Neural cell (in vitro differentiated cells): ENCODE measurements at regions not wholly inside any gene's neighbourhood (a gene's known extent, or its start where the extent isn't known, plus 50 kb on each side); places are given as distances from the start of the nearest gene placed in this dataset.

Experiments used
- H2AFZ ChIP-seq: fragments of 200-600, 300-800 bp; sonication (generic), shearing (Covaris generic); 2 replicates; pipeline ENCODE4 v1.6.0; 2014; ENCODE audit warnings: low read depth, mild to moderate bottlenecking, antibody characterized with exemption, low read length, moderate library complexity
- H3F3A ChIP-seq: fragments of 200-600 bp; shearing (Covaris generic); 2 replicates; pipeline ENCODE4 v1.6.1; 2016; ENCODE audit warnings: mild to moderate bottlenecking, moderate library complexity, mixed read lengths, antibody characterized with exemption, low read length; ENCODE audit not compliant: insufficient read depth, poor library complexity, severe bottlenecking
- H3K27ac ChIP-seq: fragments of 200-600, 300-800 bp; sonication (generic), shearing (Covaris generic); 2 replicates; pipeline ENCODE4 v1.5.1; 2014; ENCODE audit warnings: mild to moderate bottlenecking, low read length, moderate library complexity
- H3K27me3 ChIP-seq: fragments of 300-800, 200-600 bp; sonication (generic), shearing (Covaris generic); 2 replicates; pipeline ENCODE4 v1.6.0; 2014; ENCODE audit warnings: mild to moderate bottlenecking, low read depth, low read length, moderate library complexity; ENCODE audit not compliant: insufficient read depth
- H3K36me3 ChIP-seq: fragments of 300-800, 200-600 bp; sonication (generic), shearing (Covaris generic); 2 replicates; pipeline ENCODE4 v1.5.1; 2014; ENCODE audit warnings: mild to moderate bottlenecking, antibody characterized with exemption, low read length, moderate library complexity; ENCODE audit not compliant: insufficient read depth
- H3K4me2 ChIP-seq: fragments of 300-800, 200-600 bp; sonication (generic), shearing (Covaris generic); 2 replicates; pipeline ENCODE4 v1.6.0; 2014; ENCODE audit warnings: mild to moderate bottlenecking, low read length
- H3K4me3 ChIP-seq: fragments of 300-800, 200-600 bp; sonication (generic), shearing (Covaris generic); 2 replicates; pipeline ENCODE4 v1.5.1; 2014; ENCODE audit warnings: mild to moderate bottlenecking, low read length, moderate library complexity
- H3K79me2 ChIP-seq: fragments of 200-600 bp; shearing (Covaris generic); replicated peaks from 2 replicates; pipeline ENCODE4 v1.6.0; 2014; ENCODE audit warnings: mild to moderate bottlenecking, low read length, moderate library complexity; ENCODE audit not compliant: insufficient read depth
- H3K9ac ChIP-seq: fragments of 300-800, 200-600 bp; sonication (generic), shearing (Covaris generic); 2 replicates; pipeline ENCODE4 v1.6.1; 2016; ENCODE audit warnings: mild to moderate bottlenecking, low read length, mixed read lengths
- H3K9me2 ChIP-seq: fragments of 200-600 bp; shearing (Covaris generic); 2 replicates; pipeline ENCODE4 v1.6.1; 2016; ENCODE audit warnings: mild to moderate bottlenecking, low read length, mixed read lengths; ENCODE audit not compliant: insufficient read depth
- H3K9me3 ChIP-seq: fragments of 200-600, 300-800 bp; sonication (generic), shearing (Covaris generic); 2 replicates; pipeline ENCODE4 v1.6.1; 2016; ENCODE audit warnings: mild to moderate bottlenecking, mixed run types, low read length, moderate library complexity, mixed read lengths
- H4K20me1 ChIP-seq: fragments of 200-600 bp; shearing (Covaris generic); 2 replicates; pipeline ENCODE4 v1.6.1; 2016; ENCODE audit warnings: mild to moderate bottlenecking, mixed run types; ENCODE audit not compliant: insufficient read depth
- CTCF ChIP-seq: fragments of 450-650 bp; IDR thresholded peaks from 2 replicates; pipeline ENCODE4 v1.5.1; 2014; ENCODE audit warnings: antibody characterized with exemption, mild to moderate bottlenecking, moderate library complexity; ENCODE audit not compliant: poor library complexity, severe bottlenecking
- EP300 ChIP-seq: fragments of 450-650 bp; conservative IDR thresholded peaks from 2 replicates; pipeline ENCODE4 v1.6.1; 2014; ENCODE audit warnings: antibody characterized with exemption, mild to moderate bottlenecking, moderate library complexity; ENCODE audit not compliant: poor library complexity, severe bottlenecking
- EZH2 ChIP-seq: fragments of 200-600, 300-800 bp; shearing (Covaris generic), sonication (generic); IDR thresholded peaks from 2 replicates; pipeline ENCODE4 v1.6.1; 2014; ENCODE audit warnings: antibody characterized with exemption, low read length, borderline replicate concordance, mild to moderate bottlenecking; ENCODE audit not compliant: insufficient read depth, poor library complexity, severe bottlenecking
- MXI1 ChIP-seq: fragments of 450-650 bp; conservative IDR thresholded peaks from 2 replicates; pipeline ENCODE4 v1.6.1; 2014; ENCODE audit warnings: antibody characterized with exemption, mild to moderate bottlenecking; ENCODE audit not compliant: poor library complexity, severe bottlenecking
- POLR2AphosphoS5 ChIP-seq: IDR thresholded peaks from 2 replicates; pipeline ENCODE4 v1.6.1; 2012
- RAD21 ChIP-seq: fragments of 450-650 bp; conservative IDR thresholded peaks from 2 replicates; pipeline ENCODE4 v1.6.1; 2014; ENCODE audit warnings: antibody characterized with exemption, mild to moderate bottlenecking, moderate library complexity
- REST ChIP-seq: IDR thresholded peaks from 2 replicates; pipeline ENCODE4 v1.6.1; 2012; ENCODE audit warnings: borderline replicate concordance
- SMC3 ChIP-seq: fragments of 450-650 bp; conservative IDR thresholded peaks from 2 replicates; pipeline ENCODE4 v1.6.1; 2014; ENCODE audit warnings: antibody characterized with exemption, mild to moderate bottlenecking, moderate library complexity; ENCODE audit not compliant: poor library complexity
- TAF1 ChIP-seq: IDR thresholded peaks from 2 replicates; pipeline ENCODE4 v1.6.1; 2012; ENCODE audit warnings: low read depth

GRCh38 chr19:28913626-28914025 lies 299.3 kb downstream of the UQCRFS1 start (continued):
- TF ChIP-seq REST: no peak
- no peak for TF ChIP-seq TAF1
- no peak for TF ChIP-seq SMC3
- no peak for TF ChIP-seq MXI1

GRCh38 chr19:28908941-28909340 lies 304.0 kb downstream of the UQCRFS1 start:
- Histone ChIP-seq H3K27me3 (no peaks in the 10 kb centered on the region), H3K9ac (no peak overlapping the region), H3K9me2 (no peaks in the 10 kb centered on the region), H2AFZ (no peak overlapping the region), H3K79me2 (no peaks in the 10 kb centered on the region), H3K36me3 (no peaks in the 10 kb centered on the region), H3K4me2 (no peak overlapping the region), H3K27ac (no peak overlapping the region), H3F3A (no peaks in the 10 kb centered on the region), H3K9me3 (no peaks in the 10 kb centered on the region), H4K20me1 (no peaks in the 10 kb centered on the region), H3K4me3 (no peak overlapping the region)
- no peak for TF ChIP-seq REST
- no peak for TF ChIP-seq CTCF
- TF ChIP-seq EZH2: no peak
- no peak for TF ChIP-seq TAF1
- TF ChIP-seq RAD21: no peak
- no peak for TF ChIP-seq EP300
- TF ChIP-seq POLR2AphosphoS5: no peak
- TF ChIP-seq SMC3: no peak
- TF ChIP-seq MXI1: no peak
